BLaER1 treated with 17β-estradiol and CSF1 and Interleukin-3, amounts not matched to agents 10 nM and 100 nM (cell line): ENCODE measurements at regions not wholly inside any gene's neighbourhood (a gene's known extent, or its start where the extent isn't known, plus 50 kb on each side); places are given as distances from the start of the nearest gene placed in this dataset.

ENCODE experiments used
- H3K27ac ChIP-seq, 11 experiments: shearing (Covaris generic); formaldehyde crosslinking; 2 replicates each; pipeline ENCODE4 v1.8.1; 2022
- H3K27me3 ChIP-seq, 11 experiments: shearing (Covaris generic); formaldehyde crosslinking; 2 replicates each; pipeline ENCODE4 v1.8.1; 2022
- H3K36me3 ChIP-seq, 11 experiments: shearing (Covaris generic); formaldehyde crosslinking; 2 replicates each; pipeline ENCODE4 v1.8.1; 2022
- H3K4me1 ChIP-seq, 10 experiments: shearing (Covaris generic); formaldehyde crosslinking; 2 replicates each; pipeline ENCODE4 v1.8.1; 2022
- H3K4me2 ChIP-seq, 11 experiments: shearing (Covaris generic); formaldehyde crosslinking; 2 replicates each; pipeline ENCODE4 v1.8.1; 2022
- H3K4me3 ChIP-seq, 10 experiments: shearing (Covaris generic); formaldehyde crosslinking; 2 replicates each; pipeline ENCODE4 v1.8.1; 2022
- H3K9ac ChIP-seq, 11 experiments: shearing (Covaris generic); formaldehyde crosslinking; 2 replicates each; pipeline ENCODE4 v1.8.1; 2022
- H3K9me3 ChIP-seq, 11 experiments: shearing (Covaris generic); formaldehyde crosslinking; replicated peaks in 1 of 11; 2 replicates each; pipeline ENCODE4 v1.8.1; 2022
- H4K20me1 ChIP-seq, 11 experiments: shearing (Covaris generic); formaldehyde crosslinking; 2 replicates each; pipeline ENCODE4 v1.8.1; 2022
- Cebpa-rat ChIP-seq, 11 experiments: shearing (Covaris generic); IDR thresholded peaks; 2 replicates each; pipeline ENCODE4 v1.8.1; 2022

DNA sequence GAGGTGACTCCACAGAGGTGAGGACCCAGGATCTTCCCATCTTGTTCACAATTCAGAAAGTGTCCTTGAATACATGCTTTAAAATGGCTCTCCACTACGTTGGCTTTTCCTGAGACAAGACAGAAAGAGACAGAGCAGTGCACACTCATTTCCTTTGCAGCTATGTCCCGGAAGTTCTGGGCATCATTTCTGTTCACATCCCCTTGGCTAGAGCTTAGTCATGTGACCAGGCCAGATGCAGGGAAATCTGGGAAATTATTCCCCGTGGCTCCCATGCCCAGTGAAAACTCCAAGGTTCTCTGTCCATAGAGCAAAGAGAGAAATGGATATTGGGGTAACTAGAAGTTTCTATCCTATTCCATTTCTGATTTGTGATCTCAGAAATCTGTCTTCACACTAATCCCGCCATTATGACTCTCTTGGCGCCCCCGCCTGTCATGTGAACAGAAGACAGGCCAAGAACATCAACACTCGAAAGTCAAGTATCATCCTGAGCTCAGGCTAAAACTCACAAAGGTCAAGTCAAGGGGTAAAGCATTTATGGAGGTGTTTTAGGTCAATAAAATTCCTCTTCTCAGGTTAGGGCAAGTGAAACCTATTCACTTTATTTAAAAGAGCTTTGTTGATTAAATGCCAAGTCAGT lies 251.4 kb upstream of the HABP2 start:
- no peaks in the 10 kb centered on the region for H3K36me3 ChIP-seq
- no peak overlapping the region for H3K4me3 ChIP-seq
- H3K27ac ChIP-seq, result peak overlapping the region in 2 of 11 experiments; percentile 51 to 52; a peak in 3 of 22 replicates
- TF ChIP-seq Cebpa-rat (IDR thresholded peaks at IDR 0.05), result no peak
- no peaks in the 10 kb centered on the region for H3K27me3 ChIP-seq
- peaks cover 12 to 24% (median 16%) of the 10 kb centered on the region in 10 experiments; a peak in 19 of 20 replicates for H3K4me1 ChIP-seq
- peak overlapping the region in 5 of 11 experiments; percentile 13 to 49 (median 29); a peak in 5 of 22 replicates for H3K4me2 ChIP-seq
- H4K20me1 ChIP-seq, result no peaks in the 10 kb centered on the region
- H3K9me3 ChIP-seq, result peaks cover 0 to 3% (median 0%) of the 10 kb centered on the region in 11 experiments; a peak in 1 of 22 replicates
- no peak overlapping the region for H3K9ac ChIP-seq

DNA sequence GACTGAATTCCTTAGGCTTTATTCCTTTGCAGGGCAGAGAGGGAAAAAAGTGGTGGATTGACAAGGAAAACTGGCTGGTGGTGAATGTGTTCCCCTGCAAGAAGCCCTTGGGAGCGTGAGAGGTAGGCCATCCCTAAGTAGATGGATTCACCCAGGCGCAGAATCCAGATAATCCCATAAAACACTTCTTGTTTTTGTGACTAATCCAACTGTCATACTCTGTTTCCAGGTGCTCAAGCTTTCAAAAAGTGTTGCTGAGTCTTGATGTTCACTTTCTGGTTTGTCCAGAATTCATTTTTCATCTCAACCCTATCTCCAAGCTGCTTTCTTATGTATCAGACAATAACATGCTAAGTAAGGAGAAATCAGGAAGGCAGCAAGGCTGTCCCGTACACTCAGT lies 250.8 kb upstream of the HABP2 start:
- Histone ChIP-seq H3K27ac (no peak overlapping the region), H3K36me3 (no peaks in the 10 kb centered on the region), H3K27me3 (no peaks in the 10 kb centered on the region), H3K9ac (no peak overlapping the region), H3K4me3 (no peak overlapping the region), H3K9me3 (peaks cover 0 to 3% (median 0%) of the 10 kb centered on the region in 11 experiments; a peak in 1 of 22 replicates), H3K4me1 (peaks cover 12 to 24% (median 16%) of the 10 kb centered on the region in 10 experiments; a peak in 19 of 20 replicates), H3K4me2 (no peak overlapping the region), H4K20me1 (no peaks in the 10 kb centered on the region)
- no peak for TF ChIP-seq Cebpa-rat (IDR thresholded peaks at IDR 0.05)

DNA sequence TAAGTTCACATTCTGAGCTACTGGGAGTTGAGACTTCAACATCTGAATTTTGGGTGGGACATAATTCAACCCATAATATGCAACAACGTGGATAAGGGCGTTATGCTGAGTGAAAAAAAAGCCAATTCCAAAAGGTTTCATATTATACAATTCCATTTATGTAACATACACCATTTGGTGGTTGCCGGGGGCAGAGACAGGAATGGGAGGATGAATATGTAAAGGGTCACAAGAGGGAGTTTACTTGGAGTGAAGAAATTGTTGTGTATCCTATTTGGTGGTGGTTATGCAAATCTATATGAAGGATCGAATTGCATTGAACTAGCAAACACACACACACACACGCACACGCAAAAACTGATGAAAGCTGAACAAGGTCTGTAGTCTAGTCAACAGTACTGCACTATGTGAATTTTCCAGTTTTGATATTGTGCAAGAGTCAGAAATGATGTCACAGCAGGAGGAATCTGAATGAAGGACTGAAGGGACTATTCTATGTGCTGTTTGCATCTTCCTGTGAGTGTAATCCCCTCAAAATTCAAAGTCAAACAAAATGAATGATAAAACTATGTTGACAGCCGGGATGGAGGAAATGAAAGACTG lies 249.2 kb upstream of the HABP2 start:
- TF ChIP-seq Cebpa-rat (IDR thresholded peaks at IDR 0.05), result peak in 1 of 11 experiments; percentile 45; a peak in 2 of 22 replicates
- Histone ChIP-seq H3K9ac (no peak overlapping the region), H3K27me3 (no peaks in the 10 kb centered on the region), H3K4me3 (no peak overlapping the region), H3K4me2 (no peak overlapping the region), H3K4me1 (peaks cover 12 to 24% (median 16%) of the 10 kb centered on the region in 10 experiments; a peak in 19 of 20 replicates), H3K27ac (no peak overlapping the region), H4K20me1 (no peaks in the 10 kb centered on the region), H3K36me3 (no peaks in the 10 kb centered on the region), H3K9me3 (peaks cover 0 to 3% (median 0%) of the 10 kb centered on the region in 11 experiments; a peak in 1 of 22 replicates)

DNA sequence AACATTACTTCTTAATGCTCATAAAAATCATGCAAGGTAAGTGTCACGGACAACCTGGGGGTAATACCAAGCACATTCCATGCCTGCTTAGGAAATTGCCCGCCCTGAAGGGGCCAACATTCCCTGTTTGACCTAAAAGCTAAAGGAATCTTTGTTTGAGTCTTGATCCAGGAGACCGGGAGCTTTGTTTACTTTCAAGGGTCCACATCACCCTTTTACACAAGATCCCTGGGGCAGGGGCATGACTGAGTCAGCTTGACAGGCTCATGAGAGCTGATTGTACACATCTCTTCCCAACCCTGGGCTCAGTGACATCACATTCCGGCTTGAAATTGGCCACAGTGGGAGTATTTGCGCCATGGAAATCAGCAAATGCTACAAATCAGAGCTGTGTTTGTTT lies 248.1 kb upstream of the HABP2 start:
- Histone ChIP-seq H3K4me1 (peaks cover 20 to 26% (median 24%) of the 10 kb centered on the region in 10 experiments), H4K20me1 (no peaks in the 10 kb centered on the region), H3K36me3 (no peaks in the 10 kb centered on the region), H3K9ac (no peak overlapping the region), H3K27me3 (peaks cover 0 to 8% (median 0%) of the 10 kb centered on the region in 11 experiments; a peak in 1 of 22 replicates), H3K4me3 (no peak overlapping the region), H3K9me3 (peaks cover 0 to 3% (median 0%) of the 10 kb centered on the region in 11 experiments; a peak in 1 of 22 replicates), H3K27ac (no peak overlapping the region), H3K4me2 (no peak overlapping the region)
- TF ChIP-seq Cebpa-rat (IDR thresholded peaks at IDR 0.05), result no peak

DNA sequence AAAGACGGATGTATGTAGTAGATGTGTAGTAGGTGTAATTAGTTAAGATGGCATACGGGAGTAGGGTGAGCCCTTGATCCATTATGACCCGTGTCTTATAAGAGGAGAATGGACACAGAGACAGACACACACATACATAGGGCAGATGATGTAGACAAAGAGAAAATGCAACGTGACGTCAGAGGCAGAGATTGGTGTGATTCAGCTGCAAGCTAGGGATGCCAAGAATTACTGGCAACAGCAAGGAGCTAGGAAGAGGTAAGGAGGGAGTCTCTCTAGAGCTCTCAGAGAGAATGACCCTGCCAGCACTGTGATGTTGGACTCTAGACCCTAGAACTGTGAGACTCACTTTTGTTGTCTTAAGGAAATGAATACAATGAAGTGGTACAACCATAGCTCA lies 247.0 kb upstream of the HABP2 start:
- Histone ChIP-seq H3K4me1 (peaks cover 20 to 27% (median 25%) of the 10 kb centered on the region in 10 experiments), H4K20me1 (no peaks in the 10 kb centered on the region), H3K27ac (no peak overlapping the region), H3K4me2 (no peak overlapping the region), H3K9me3 (peaks cover 0 to 3% (median 0%) of the 10 kb centered on the region in 11 experiments; a peak in 1 of 22 replicates), H3K9ac (no peak overlapping the region), H3K36me3 (no peaks in the 10 kb centered on the region), H3K27me3 (peaks cover 0 to 11% (median 0%) of the 10 kb centered on the region in 11 experiments; a peak in 1 of 22 replicates), H3K4me3 (no peak overlapping the region)
- no peak for TF ChIP-seq Cebpa-rat (IDR thresholded peaks at IDR 0.05)

DNA sequence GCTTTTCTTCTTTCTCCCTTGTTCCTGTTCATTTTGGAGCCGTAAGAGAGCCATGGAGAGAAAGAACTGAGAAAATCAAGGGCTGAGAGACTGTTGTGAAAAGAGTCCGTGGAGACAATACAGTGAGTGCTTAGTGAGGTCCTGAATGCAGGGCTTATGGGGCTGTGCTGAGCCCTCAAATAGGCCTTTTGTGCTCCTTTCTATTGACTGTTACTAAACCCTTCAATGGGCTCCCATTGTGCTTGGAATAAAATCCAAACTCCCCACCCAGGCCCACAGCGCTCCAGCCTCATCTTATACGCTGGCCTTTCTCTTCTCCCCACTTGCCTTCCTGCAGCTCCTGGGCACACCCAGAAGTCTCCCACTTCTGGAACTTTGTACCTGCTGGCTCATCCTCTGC lies 243.1 kb upstream of the HABP2 start:
- Histone ChIP-seq H3K36me3 (no peaks in the 10 kb centered on the region), H3K4me2 (peak overlapping the region; percentile 58 to 87 (median 72)), H3K27me3 (peaks cover 0 to 11% (median 0%) of the 10 kb centered on the region in 11 experiments; a peak in 1 of 22 replicates), H3K9ac (peak overlapping the region in 3 of 11 experiments; percentile 19 to 36 (median 24); a peak in 1 of 22 replicates), H3K27ac (no peak overlapping the region), H3K9me3 (peaks cover 20 to 27% (median 25%) of the 10 kb centered on the region in 11 experiments), H3K4me1 (peaks cover 17 to 28% (median 23%) of the 10 kb centered on the region in 10 experiments), H3K4me3 (no peak overlapping the region), H4K20me1 (no peaks in the 10 kb centered on the region)
- no peak for TF ChIP-seq Cebpa-rat (IDR thresholded peaks at IDR 0.05)

DNA sequence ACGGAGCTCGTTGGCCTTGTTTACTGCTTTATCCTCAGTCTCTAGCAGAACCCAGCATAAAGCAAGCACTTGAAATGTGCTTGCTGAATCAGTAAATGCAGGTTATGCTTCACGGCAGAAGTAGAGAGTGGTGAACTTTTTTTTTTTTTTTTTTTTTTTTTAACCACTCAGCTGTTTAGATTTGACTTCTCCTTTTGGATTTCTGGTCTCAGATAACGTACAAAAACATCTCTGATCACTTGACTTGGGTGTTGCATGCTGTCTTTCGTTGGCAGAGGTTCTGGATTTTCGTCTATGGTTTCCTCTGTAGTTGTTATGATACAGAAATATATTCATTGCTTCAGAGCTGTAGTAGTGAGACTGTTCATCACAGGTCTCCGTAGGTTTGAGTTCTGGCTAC lies 242.5 kb upstream of the HABP2 start:
- no peak for TF ChIP-seq Cebpa-rat (IDR thresholded peaks at IDR 0.05)
- peaks cover 0 to 11% (median 0%) of the 10 kb centered on the region in 11 experiments; a peak in 1 of 22 replicates for H3K27me3 ChIP-seq
- H3K4me3 ChIP-seq, result no peak overlapping the region
- H3K4me1 ChIP-seq, result peaks cover 17 to 28% (median 23%) of the 10 kb centered on the region in 10 experiments
- H3K9me3 ChIP-seq, result peaks cover 25 to 33% (median 30%) of the 10 kb centered on the region in 11 experiments
- H3K9ac ChIP-seq, result peak overlapping the region in 2 of 11 experiments; percentile 19 to 36; a peak in 1 of 22 replicates
- H4K20me1 ChIP-seq, result no peaks in the 10 kb centered on the region
- H3K36me3 ChIP-seq, result no peaks in the 10 kb centered on the region
- peak overlapping the region; percentile 58 to 87 (median 72) for H3K4me2 ChIP-seq
- H3K27ac ChIP-seq, result peak overlapping the region in 3 of 11 experiments; percentile 2 to 38 (median 22); a peak in 2 of 22 replicates

DNA sequence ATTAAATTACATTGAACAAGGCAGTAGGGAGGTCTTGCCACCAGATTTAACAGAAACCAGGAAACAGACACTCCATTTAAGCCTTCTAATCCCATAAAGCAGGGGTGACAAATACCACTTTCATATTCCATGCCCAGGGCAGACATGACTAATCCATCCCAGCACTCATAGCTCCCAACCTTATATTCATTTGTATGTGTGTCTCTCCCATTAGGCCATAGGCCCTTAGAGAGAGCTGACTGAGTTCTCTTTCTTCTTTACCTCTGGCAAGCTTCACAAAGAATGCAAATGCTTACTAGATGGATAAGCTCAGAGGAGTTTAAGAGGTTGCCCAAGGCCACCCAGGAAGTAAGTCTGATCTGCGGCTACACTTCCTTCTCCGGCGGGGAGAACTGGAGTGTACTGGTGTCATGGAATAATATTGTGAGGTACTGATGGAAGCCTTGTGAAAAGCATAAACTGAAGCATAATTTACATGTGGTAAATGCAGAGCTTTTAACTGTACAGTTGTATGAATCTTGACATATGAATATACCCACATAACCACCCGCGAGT lies 239.7 kb upstream of the HABP2 start:
- Histone ChIP-seq H3K4me1 (peaks cover 17 to 28% (median 23%) of the 10 kb centered on the region in 10 experiments), H3K36me3 (peaks cover 0 to 8% (median 0%) of the 10 kb centered on the region in 11 experiments; a peak in 2 of 22 replicates), H3K4me3 (no peak overlapping the region), H3K27me3 (peaks cover 0 to 11% (median 0%) of the 10 kb centered on the region in 11 experiments; a peak in 1 of 22 replicates), H4K20me1 (no peaks in the 10 kb centered on the region), H3K4me2 (no peak overlapping the region), H3K9me3 (peaks cover 48 to 60% (median 58%) of the 10 kb centered on the region in 11 experiments), H3K27ac (no peak overlapping the region), H3K9ac (no peak overlapping the region)
- no peak for TF ChIP-seq Cebpa-rat (IDR thresholded peaks at IDR 0.05)

DNA sequence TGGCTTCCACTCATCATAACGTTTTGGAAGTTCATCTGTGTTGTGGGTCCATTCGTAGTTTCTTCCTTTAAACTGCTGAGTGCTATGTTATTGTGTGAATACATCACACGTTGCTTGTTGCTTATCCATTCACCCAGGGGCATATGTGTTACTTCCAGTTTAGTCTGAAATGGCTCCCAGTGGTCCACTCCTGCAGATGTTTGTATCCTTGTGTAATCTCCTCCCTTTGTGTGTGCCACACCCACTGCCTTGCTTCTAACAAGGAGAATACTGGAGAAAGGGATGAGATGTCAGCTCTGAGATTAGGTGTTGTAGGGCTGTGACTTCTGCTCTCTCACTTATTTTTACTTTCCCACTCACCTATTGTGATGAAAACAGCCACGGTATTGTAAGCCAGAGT lies 239.1 kb upstream of the HABP2 start:
- Histone ChIP-seq H3K9me3 (peaks cover 48 to 64% (median 60%) of the 10 kb centered on the region in 11 experiments), H3K4me2 (no peak overlapping the region), H4K20me1 (no peaks in the 10 kb centered on the region), H3K27ac (no peak overlapping the region), H3K4me1 (peaks cover 17 to 28% (median 23%) of the 10 kb centered on the region in 10 experiments), H3K27me3 (peaks cover 0 to 11% (median 0%) of the 10 kb centered on the region in 11 experiments; a peak in 1 of 22 replicates), H3K36me3 (peaks cover 0 to 8% (median 0%) of the 10 kb centered on the region in 11 experiments; a peak in 2 of 22 replicates), H3K4me3 (no peak overlapping the region), H3K9ac (no peak overlapping the region)
- TF ChIP-seq Cebpa-rat (IDR thresholded peaks at IDR 0.05), result no peak
